NT2/D1 (cell line): ENCODE measurements at regions not wholly inside any gene's neighbourhood (a gene's known extent, or its start where the extent isn't known, plus 50 kb on each side); places are given as distances from the start of the nearest gene placed in this dataset.

Source experiments
- DNase-seq: peaks from one replicate; pipeline ENCODE4 v3.0.0-alpha.2; 2011; ENCODE audit warnings: low read depth, low spot score
- H3K27me3 ChIP-seq: 2 replicates; pipeline ENCODE4 v1.6.0; 2011; ENCODE audit warnings: mild to moderate bottlenecking; ENCODE audit not compliant: insufficient read length, insufficient read depth
- H3K36me3 ChIP-seq: 2 replicates; pipeline ENCODE4 v1.6.1; 2011; ENCODE audit warnings: mild to moderate bottlenecking, low read length, mixed read lengths; ENCODE audit not compliant: insufficient read depth, insufficient read length
- H3K4me1 ChIP-seq: 2 replicates; pipeline ENCODE4 v1.5.1; 2011; ENCODE audit not compliant: insufficient read depth, insufficient read length
- H3K4me3 ChIP-seq: 2 replicates; pipeline ENCODE4 v1.5.1; 2011; ENCODE audit warnings: low read depth; ENCODE audit not compliant: insufficient read length
- H3K9ac ChIP-seq: 2 replicates; pipeline ENCODE4 v1.6.0; 2011; ENCODE audit warnings: low read depth; ENCODE audit not compliant: insufficient read length
- H3K9me3 ChIP-seq: 2 replicates; pipeline ENCODE4 v1.5.1; 2011; ENCODE audit warnings: mild to moderate bottlenecking, low read length; ENCODE audit not compliant: insufficient read depth
- SUZ12 ChIP-seq: IDR thresholded peaks from 2 replicates; pipeline ENCODE4 v1.6.1; 2011; ENCODE audit not compliant: insufficient read length, insufficient read depth; ENCODE audit errors: extremely low read depth
- YY1 ChIP-seq: IDR thresholded peaks from 2 replicates; pipeline ENCODE4 v1.6.1; 2011; ENCODE audit not compliant: insufficient read length, insufficient read depth
- ZNF274 ChIP-seq: IDR thresholded peaks from 2 replicates; pipeline ENCODE4 v1.6.1; 2011; ENCODE audit warnings: mild to moderate bottlenecking, low read depth, low read length

GRCh38 chr17:77792626-77793025, 165.9 kb upstream of the TNRC6C start:
- Histone ChIP-seq H3K4me1 (peaks cover 15% of the 10 kb centered on the region), H3K9me3 (no peaks in the 10 kb centered on the region), H3K4me3 (no peak overlapping the region), H3K9ac (no peak overlapping the region), H3K27me3 (peaks cover 29% of the 10 kb centered on the region), H3K36me3 (no peaks in the 10 kb centered on the region)
- no peak for DNase-seq
- TF ChIP-seq SUZ12 = no peak

GRCh38 chr17:77793146-77793970, 165.1 kb upstream of the TNRC6C start:
- TF ChIP-seq YY1 = no peak
- no peak for TF ChIP-seq ZNF274
- TF ChIP-seq SUZ12 = no peak
- H3K4me1 ChIP-seq = peaks cover 10% of the 10 kb centered on the region
- no peak for DNase-seq
- peaks cover 22% of the 10 kb centered on the region for H3K27me3 ChIP-seq
- no peak overlapping the region for H3K4me3 ChIP-seq
- no peaks in the 10 kb centered on the region for H3K9me3 ChIP-seq
- no peak overlapping the region for H3K9ac ChIP-seq
- no peaks in the 10 kb centered on the region for H3K36me3 ChIP-seq

GRCh38 chr17:77793971-77794235, 164.6 kb upstream of the TNRC6C start:
- no peak overlapping the region for H3K9ac ChIP-seq
- no peaks in the 10 kb centered on the region for H3K36me3 ChIP-seq
- no peak for TF ChIP-seq ZNF274
- TF ChIP-seq YY1 = no peak
- TF ChIP-seq SUZ12 = no peak
- no peak for DNase-seq
- H3K27me3 ChIP-seq = peaks cover 16% of the 10 kb centered on the region
- H3K4me3 ChIP-seq = no peak overlapping the region
- H3K9me3 ChIP-seq = no peaks in the 10 kb centered on the region
- peaks cover 10% of the 10 kb centered on the region for H3K4me1 ChIP-seq

GRCh38 chr17:77794846-77795245, 163.7 kb upstream of the TNRC6C start:
- no peak overlapping the region for H3K4me3 ChIP-seq
- H3K9ac ChIP-seq = no peak overlapping the region
- H3K9me3 ChIP-seq = no peaks in the 10 kb centered on the region
- no peaks in the 10 kb centered on the region for H3K36me3 ChIP-seq
- H3K27me3 ChIP-seq = peaks cover 8% of the 10 kb centered on the region
- no peak for DNase-seq
- TF ChIP-seq YY1 = no peak
- no peak for TF ChIP-seq ZNF274
- TF ChIP-seq SUZ12 = no peak
- peaks cover 10% of the 10 kb centered on the region for H3K4me1 ChIP-seq

- no peak for TF ChIP-seq SUZ12
- TF ChIP-seq ZNF274 = no peak
- TF ChIP-seq YY1 = no peak
- Histone ChIP-seq H3K36me3 (no peaks in the 10 kb centered on the region), H3K4me3 (no peak overlapping the region), H3K9me3 (no peaks in the 10 kb centered on the region), H3K9ac (no peak overlapping the region), H3K4me1 (peaks cover 10% of the 10 kb centered on the region), H3K27me3 (peaks cover 4% of the 10 kb centered on the region)
- no peak for DNase-seq
Measured at GRCh38 chr17:77795685-77796084, 162.8 kb upstream of the TNRC6C start.

- TF ChIP-seq ZNF274 (no peak), SUZ12 (no peak), YY1 (no peak)
- peaks cover 10% of the 10 kb centered on the region for H3K4me1 ChIP-seq
- DNase-seq = no peak
- no peaks in the 10 kb centered on the region for H3K9me3 ChIP-seq
- no peaks in the 10 kb centered on the region for H3K36me3 ChIP-seq
- H3K4me3 ChIP-seq = no peak overlapping the region
- H3K9ac ChIP-seq = no peak overlapping the region
- peaks cover 4% of the 10 kb centered on the region for H3K27me3 ChIP-seq
Measured at GRCh38 chr17:77796176-77796860, 162.2 kb upstream of the TNRC6C start.

- Histone ChIP-seq H3K27me3 (peaks cover 12% of the 10 kb centered on the region), H3K9ac (no peak overlapping the region), H3K36me3 (no peaks in the 10 kb centered on the region), H3K4me1 (peaks cover 24% of the 10 kb centered on the region), H3K9me3 (no peaks in the 10 kb centered on the region), H3K4me3 (no peak overlapping the region)
- no peak for DNase-seq
- TF ChIP-seq YY1 (no peak), SUZ12 (no peak), ZNF274 (no peak)
Measured at GRCh38 chr17:77798031-77798430, 160.5 kb upstream of the TNRC6C start.

GRCh38 chr17:77798481-77798880, 160.0 kb upstream of the TNRC6C start:
- Histone ChIP-seq H3K9me3 (no peaks in the 10 kb centered on the region), H3K27me3 (peaks cover 13% of the 10 kb centered on the region), H3K36me3 (no peaks in the 10 kb centered on the region), H3K4me1 (peaks cover 26% of the 10 kb centered on the region), H3K9ac (no peak overlapping the region), H3K4me3 (no peak overlapping the region)
- TF ChIP-seq SUZ12 (no peak), ZNF274 (no peak), YY1 (no peak)
- DNase-seq = no peak
